OCI-LY7 (cell line): ENCODE measurements at regions not wholly inside any gene's neighbourhood (a gene's known extent, or its start where the extent isn't known, plus 50 kb on each side); places are given as distances from the start of the nearest gene placed in this dataset.

Source experiments
- BruUV-seq: library from RNA; stranded (reverse); fragments of 400-500 nt; replicated peaks from 2 replicates; lab custom pipeline; 2021; lab: Mats Ljungman, UMichigan
- CTCF ChIA-PET: fragments of 300-600 bp; sonication (Branson Sonifier 250); formaldehyde crosslinking; loops from one replicate; lab custom pipeline; 2022; ENCODE audit warnings: antibody characterized with exemption; ENCODE audit not compliant: unreplicated experiment; lab: Charles Lee
- POLR2A ChIA-PET: fragments of 300-600 bp; sonication (Branson Sonifier 250); formaldehyde crosslinking; loops from one replicate; lab custom pipeline; 2022; ENCODE audit warnings: antibody characterized with exemption; lab: Charles Lee
- DNase-seq: peaks from one replicate; pipeline ENCODE4 v3.0.0-alpha.2; 2015; ENCODE audit warnings: low spot score
- H2AFZ ChIP-seq: fragments of 200-600 bp; sonication (generic), shearing (Covaris generic); 2 replicates; pipeline ENCODE4 v1.6.1; 2014; ENCODE audit warnings: mild to moderate bottlenecking, antibody characterized with exemption, low read length, moderate library complexity
- H3K27ac ChIP-seq: fragments of 200-600 bp; sonication (generic); 2 replicates; pipeline ENCODE4 v1.5.1; 2014; ENCODE audit warnings: mixed run types, low read depth, mild to moderate bottlenecking, moderate library complexity, low read length, inconsistent platforms; ENCODE audit not compliant: poor library complexity, severe bottlenecking
- H3K36me3 ChIP-seq: fragments of 200-600 bp; sonication (generic); 2 replicates; pipeline ENCODE4 v1.6.1; 2014; ENCODE audit warnings: mild to moderate bottlenecking, antibody characterized with exemption, low read length, moderate library complexity, mixed read lengths; ENCODE audit not compliant: insufficient read depth
- H3K4me1 ChIP-seq: fragments of 200-600 bp; sonication (generic); 2 replicates; pipeline ENCODE4 v1.5.1; 2014; ENCODE audit warnings: mild to moderate bottlenecking, low read length; ENCODE audit not compliant: insufficient read depth, poor library complexity, severe bottlenecking
- H3K4me2 ChIP-seq: fragments of 200-600 bp; sonication (generic); 2 replicates; pipeline ENCODE4 v1.6.1; 2014; ENCODE audit warnings: mild to moderate bottlenecking, low read length
- H3K4me3 ChIP-seq: fragments of 200-600 bp; sonication (generic); 2 replicates; pipeline ENCODE4 v1.5.1; 2014; ENCODE audit warnings: mild to moderate bottlenecking, low read depth, low read length; ENCODE audit not compliant: poor library complexity, severe bottlenecking
- H3K79me2 ChIP-seq: fragments of 200-600 bp; sonication (generic); 2 replicates; pipeline ENCODE4 v1.6.1; 2016; ENCODE audit warnings: low read depth, mild to moderate bottlenecking, low read length, moderate library complexity, mixed read lengths; ENCODE audit not compliant: insufficient read depth
- H3K9me2 ChIP-seq: fragments of 200-600 bp; sonication (generic); 2 replicates; pipeline ENCODE4 v1.6.1; 2016; ENCODE audit warnings: mild to moderate bottlenecking, low read length, mixed read lengths; ENCODE audit not compliant: insufficient read depth
- H3K9me3 ChIP-seq: fragments of 200-600 bp; sonication (generic); 2 replicates; pipeline ENCODE4 v1.6.1; 2014; ENCODE audit warnings: mild to moderate bottlenecking, mixed run types, low read length, mixed read lengths
- H4K20me1 ChIP-seq: fragments of 200-600 bp; sonication (generic); 2 replicates; pipeline ENCODE4 v1.6.1; 2014; ENCODE audit warnings: mild to moderate bottlenecking, antibody characterized with exemption, low read length, moderate library complexity, mixed read lengths; ENCODE audit not compliant: insufficient read depth
- EZH2phosphoT487 ChIP-seq: fragments of 200-600 bp; sonication (generic); IDR thresholded peaks from 2 replicates; pipeline ENCODE4 v1.6.1; 2018; ENCODE audit warnings: low read depth, borderline replicate concordance, mild to moderate bottlenecking, mixed run types, antibody characterized with exemption, low read length, moderate library complexity, mixed read lengths
- intact Hi-C: fragments of 100-400 bp; cut with micrococcal nuclease; formaldehyde crosslinking; loops from one replicate; pipeline ENCODE4 v1.10.0; 2022; ENCODE audit not compliant: unreplicated experiment
- TF ChIP-seq, protein P1 (sequence below): fragments of 200-600 bp; sonication (generic); conservative IDR thresholded peaks from 2 replicates; pipeline ENCODE4 v1.5.1; 2014; ENCODE audit warnings: mild to moderate bottlenecking, antibody characterized with exemption, low read length, moderate library complexity, mixed read lengths

DNA sequence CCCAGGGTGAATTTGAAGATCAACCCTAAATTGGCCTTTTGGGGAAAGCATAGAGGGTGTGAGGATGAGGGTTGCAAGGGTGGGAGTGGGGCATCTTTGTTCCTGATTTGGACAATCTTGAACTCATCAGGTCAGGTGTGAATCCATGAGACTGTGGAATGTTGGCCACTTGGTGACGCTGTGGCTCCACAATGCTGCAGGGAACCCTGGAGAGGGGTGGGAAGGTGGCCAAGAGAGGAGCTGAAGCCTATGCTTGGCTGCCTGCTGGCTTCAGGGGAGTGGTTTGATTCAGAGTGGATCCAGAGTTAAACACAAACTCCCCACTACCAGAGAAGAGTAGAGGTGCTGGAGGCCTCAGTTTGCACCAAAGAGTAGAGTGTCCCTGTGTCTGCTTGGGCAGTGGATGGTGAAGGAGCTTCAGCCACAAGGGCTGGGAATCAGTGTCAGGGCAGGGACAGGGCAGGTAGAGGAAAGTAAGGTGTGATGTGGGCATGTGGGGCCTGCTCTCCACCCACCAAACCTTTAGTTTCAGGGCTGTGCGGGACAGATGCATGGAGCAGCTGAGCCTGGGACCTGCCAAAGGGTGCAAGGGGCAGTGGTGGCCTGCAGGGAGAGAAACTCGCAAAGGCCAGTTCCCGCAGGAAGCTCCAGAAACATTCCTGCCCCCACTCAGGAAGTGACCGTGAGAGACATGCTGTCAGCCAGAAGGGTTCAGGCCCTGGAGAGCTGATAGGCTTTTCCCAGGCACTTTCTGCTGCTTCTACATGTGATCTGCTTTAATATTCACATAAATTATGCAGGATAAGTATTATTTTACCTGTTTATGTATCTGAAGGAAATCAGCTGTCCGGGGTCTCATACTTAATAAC is 81.0 kb upstream of the PRSS58 start:
- H3K79me2 ChIP-seq, result no peaks in the 10 kb centered on the region
- TF ChIP-seq, protein P1, sequence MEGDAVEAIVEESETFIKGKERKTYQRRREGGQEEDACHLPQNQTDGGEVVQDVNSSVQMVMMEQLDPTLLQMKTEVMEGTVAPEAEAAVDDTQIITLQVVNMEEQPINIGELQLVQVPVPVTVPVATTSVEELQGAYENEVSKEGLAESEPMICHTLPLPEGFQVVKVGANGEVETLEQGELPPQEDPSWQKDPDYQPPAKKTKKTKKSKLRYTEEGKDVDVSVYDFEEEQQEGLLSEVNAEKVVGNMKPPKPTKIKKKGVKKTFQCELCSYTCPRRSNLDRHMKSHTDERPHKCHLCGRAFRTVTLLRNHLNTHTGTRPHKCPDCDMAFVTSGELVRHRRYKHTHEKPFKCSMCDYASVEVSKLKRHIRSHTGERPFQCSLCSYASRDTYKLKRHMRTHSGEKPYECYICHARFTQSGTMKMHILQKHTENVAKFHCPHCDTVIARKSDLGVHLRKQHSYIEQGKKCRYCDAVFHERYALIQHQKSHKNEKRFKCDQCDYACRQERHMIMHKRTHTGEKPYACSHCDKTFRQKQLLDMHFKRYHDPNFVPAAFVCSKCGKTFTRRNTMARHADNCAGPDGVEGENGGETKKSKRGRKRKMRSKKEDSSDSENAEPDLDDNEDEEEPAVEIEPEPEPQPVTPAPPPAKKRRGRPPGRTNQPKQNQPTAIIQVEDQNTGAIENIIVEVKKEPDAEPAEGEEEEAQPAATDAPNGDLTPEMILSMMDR, result peak; percentile 45
- no peak for TF ChIP-seq EZH2phosphoT487
- H3K9me2 ChIP-seq, result no peaks in the 10 kb centered on the region
- no peaks in the 10 kb centered on the region for H4K20me1 ChIP-seq
- no peak overlapping the region for H3K4me3 ChIP-seq
- no peak for DNase-seq
- ChIA-PET POLR2A (interaction anchor here (0.6 kb wide), 1 partner anchor 362 kb away, joined by 3 read pairs; no protein-coding TSS in a partner anchor), CTCF (no interaction called here)
- no peak overlapping the region for H3K27ac ChIP-seq
- no peaks in the 10 kb centered on the region for H3K36me3 ChIP-seq
- BruUV-seq, result no TSS peak
- no peaks in the 10 kb centered on the region for H3K4me1 ChIP-seq
- intact Hi-C loops, result no loop called here
- no peaks in the 10 kb centered on the region for H3K9me3 ChIP-seq
- H2AFZ ChIP-seq, result no peak overlapping the region
- H3K4me2 ChIP-seq, result no peak overlapping the region

DNA sequence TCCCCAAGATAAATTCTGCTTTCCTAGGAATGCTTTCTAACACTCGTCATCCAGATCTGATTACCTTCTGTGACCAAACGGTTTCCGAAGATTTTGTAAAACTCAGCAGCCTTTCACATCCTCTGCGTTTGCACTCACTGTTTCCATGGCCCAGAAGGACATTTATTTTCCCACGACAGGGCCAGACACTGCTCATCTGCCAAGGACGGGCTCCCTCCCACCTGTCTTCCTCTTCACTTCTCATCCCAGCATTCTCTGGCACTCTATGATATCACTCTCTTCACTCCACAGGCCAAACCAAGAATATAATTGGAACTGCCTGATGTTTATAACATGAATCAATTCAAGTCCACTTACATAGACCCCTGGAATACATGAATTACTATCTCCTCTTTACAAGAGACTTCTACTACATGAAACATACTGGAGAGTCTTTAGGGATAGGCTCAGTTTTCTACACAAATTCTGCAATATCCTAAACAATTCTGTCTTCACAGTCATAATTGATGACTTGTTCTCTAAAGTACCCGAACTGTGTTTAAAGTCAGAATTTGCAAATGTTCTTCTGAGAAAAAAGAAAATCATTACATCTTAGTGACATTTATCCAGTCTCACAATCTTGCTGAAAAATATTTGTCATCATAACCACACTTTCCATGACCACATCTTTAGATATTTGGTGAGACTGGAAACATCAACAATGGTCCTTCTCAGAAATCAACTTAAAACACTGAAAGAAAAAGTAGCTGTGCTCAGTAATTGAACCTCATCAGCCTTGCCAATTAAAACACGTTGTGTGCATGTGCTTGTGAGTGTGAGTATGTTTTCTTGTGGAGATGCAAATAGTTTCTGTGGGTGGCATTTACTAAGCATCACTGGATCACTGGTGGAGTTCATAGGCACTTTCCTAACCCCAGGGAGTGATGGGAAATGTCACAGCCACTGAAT is 79.5 kb upstream of the PRSS58 start:
- Histone ChIP-seq H3K9me2 (no peaks in the 10 kb centered on the region), H3K4me2 (no peak overlapping the region), H2AFZ (no peak overlapping the region), H3K27ac (no peak overlapping the region), H3K4me1 (no peaks in the 10 kb centered on the region), H4K20me1 (no peaks in the 10 kb centered on the region), H3K9me3 (no peaks in the 10 kb centered on the region), H3K79me2 (no peaks in the 10 kb centered on the region), H3K36me3 (no peaks in the 10 kb centered on the region), H3K4me3 (no peak overlapping the region)
- no TSS peak for BruUV-seq
- ChIA-PET POLR2A (no interaction called here), CTCF (no interaction called here)
- TF ChIP-seq EZH2phosphoT487, result no peak
- TF ChIP-seq, protein P1, result no peak
- intact Hi-C loops, result no loop called here
- DNase-seq, result no peak
